Ovary (tissue), 3 donors: ENCODE measurements at regions not wholly inside any gene's neighbourhood (a gene's known extent, or its start where the extent isn't known, plus 50 kb on each side); places are given as distances from the start of the nearest gene placed in this dataset.

Experiments used
- CTCF ChIP-seq, 3 donors: fragments of 450-650 bp in 2 of 3; fragments of 200-600 bp in 1 of 3; IDR thresholded peaks; one replicate each; pipeline versions ENCODE4 v1.5.1 to v1.8.0; 2016 to 2022; ENCODE audit warnings: antibody characterized with exemption in 3 of 3, mild to moderate bottlenecking in 1 of 3
- POLR2A ChIP-seq: fragments of 450-650 bp; IDR thresholded peaks from one replicate; pipeline ENCODE4 v1.6.1; 2017; ENCODE audit warnings: antibody characterized with exemption, mild to moderate bottlenecking, moderate library complexity
- donor health status: DM: no; HTN: no; CAD: no.

- TF ChIP-seq POLR2A (no peak), CTCF (IDR thresholded peaks at IDR 0.05) (no peak)
Observed at GRCh38 chr4:180937083-180937482, 1306.1 kb upstream of the TENM3 start.
